Upper lobe of right lung (tissue), 1 donor: ENCODE measurements at regions not wholly inside any gene's neighbourhood (a gene's known extent, or its start where the extent isn't known, plus 50 kb on each side); places are given as distances from the start of the nearest gene placed in this dataset.

Experiments
- ATAC-seq: fragments of 200-7000 bp; cut with Tn5 transposase; one replicate; pipeline ENCODE4 v1.9.1; 2020; ENCODE audit warnings: mild to moderate bottlenecking, moderate library complexity
- DNase-seq: peaks from one replicate; pipeline ENCODE4 v3.0.0-alpha.2; 2020
- H3K27ac ChIP-seq: fragments of 200-600 bp; one replicate; pipeline ENCODE4 v1.8.0; 2022
- H3K27me3 ChIP-seq: fragments of 200-600 bp; one replicate; pipeline ENCODE4 v1.8.0; 2022; ENCODE audit warnings: mild to moderate bottlenecking
- H3K36me3 ChIP-seq: fragments of 200-600 bp; one replicate; pipeline ENCODE4 v1.8.0; 2022
- H3K4me1 ChIP-seq: fragments of 200-600 bp; one replicate; pipeline ENCODE4 v1.8.0; 2022
- H3K4me3 ChIP-seq: fragments of 200-600 bp; one replicate; pipeline ENCODE4 v1.8.0; 2022; ENCODE audit warnings: mild to moderate bottlenecking
- H3K9me3 ChIP-seq: fragments of 200-600 bp; one replicate; pipeline ENCODE4 v1.8.0; 2022
- CTCF ChIP-seq: fragments of 200-600 bp; IDR thresholded peaks from one replicate; pipeline ENCODE4 v1.8.0; 2022; ENCODE audit warnings: antibody characterized with exemption
- intact Hi-C: fragments of 100-400 bp; cut with DNase I; formaldehyde crosslinking; loops from one replicate; pipeline ENCODE4 v1.11.0; 2022
- donor health status: DM: no; HTN: yes; CAD: no; lungs with severe emphysema.

- Histone ChIP-seq H3K4me3 (no peak overlapping the region), H3K27ac (no peak overlapping the region), H3K9me3 (no peaks in the 10 kb centered on the region), H3K36me3 (no peaks in the 10 kb centered on the region), H3K4me1 (no peaks in the 10 kb centered on the region), H3K27me3 (no peaks in the 10 kb centered on the region)
- intact Hi-C loops: no loop called here
- TF ChIP-seq CTCF: no peak
- DNase-seq (no peak), ATAC-seq (no peak)
Measured at GRCh38 chr5:10046676-10047075, 203.0 kb downstream of the ATPSCKMT start.

- Histone ChIP-seq H3K27ac (no peak overlapping the region), H3K36me3 (no peaks in the 10 kb centered on the region), H3K4me1 (no peaks in the 10 kb centered on the region), H3K27me3 (no peaks in the 10 kb centered on the region), H3K4me3 (no peak overlapping the region), H3K9me3 (no peaks in the 10 kb centered on the region)
- no peak for ATAC-seq
- intact Hi-C loops: no loop called here
- no peak for DNase-seq
- no peak for TF ChIP-seq CTCF
Measured at GRCh38 chr5:10045376-10045775, 204.3 kb downstream of the ATPSCKMT start.

- intact Hi-C loops: no loop called here
- ATAC-seq: no peak
- H3K4me3 ChIP-seq: no peak overlapping the region
- DNase-seq: no peak
- H3K36me3 ChIP-seq: no peaks in the 10 kb centered on the region
- H3K27me3 ChIP-seq: no peaks in the 10 kb centered on the region
- no peaks in the 10 kb centered on the region for H3K4me1 ChIP-seq
- H3K27ac ChIP-seq: no peak overlapping the region
- TF ChIP-seq CTCF: no peak
- no peaks in the 10 kb centered on the region for H3K9me3 ChIP-seq
Measured at GRCh38 chr5:10036136-10036815, 213.4 kb downstream of the ATPSCKMT start.

GRCh38 chr5:10034001-10034400 lies 215.7 kb downstream of the ATPSCKMT start:
- H3K27ac ChIP-seq: no peak overlapping the region
- no peak for TF ChIP-seq CTCF
- ATAC-seq (no peak), DNase-seq (no peak)
- intact Hi-C loops: no loop called here
- H3K4me1 ChIP-seq: no peaks in the 10 kb centered on the region
- no peaks in the 10 kb centered on the region for H3K9me3 ChIP-seq
- H3K27me3 ChIP-seq: no peaks in the 10 kb centered on the region
- H3K36me3 ChIP-seq: no peaks in the 10 kb centered on the region
- H3K4me3 ChIP-seq: no peak overlapping the region

GRCh38 chr5:10031817-10032216 lies 217.9 kb downstream of the ATPSCKMT start:
- intact Hi-C loops: no loop called here
- no peaks in the 10 kb centered on the region for H3K27me3 ChIP-seq
- no peak overlapping the region for H3K4me3 ChIP-seq
- ATAC-seq (no peak), DNase-seq (no peak)
- H3K9me3 ChIP-seq: peaks cover 2% of the 10 kb centered on the region
- no peaks in the 10 kb centered on the region for H3K4me1 ChIP-seq
- H3K27ac ChIP-seq: no peak overlapping the region
- TF ChIP-seq CTCF: no peak
- H3K36me3 ChIP-seq: no peaks in the 10 kb centered on the region
